HG03095 (cell line): ENCODE measurements at regions not wholly inside any gene's neighbourhood (a gene's known extent, or its start where the extent isn't known, plus 50 kb on each side); places are given as distances from the start of the nearest gene placed in this dataset.
"Not testable (repeated sequence)": the region's sequence is repeated elsewhere in the genome, so short reads cannot be mapped to it uniquely, and the experiment has no call there.

Experiments
- ATAC-seq: cut with Tn5 transposase; IDR thresholded peaks from one replicate; pipeline ENCODE4 v1.9.1; 2021; ENCODE audit warnings: moderate library complexity; ENCODE audit not compliant: unreplicated experiment

DNA sequence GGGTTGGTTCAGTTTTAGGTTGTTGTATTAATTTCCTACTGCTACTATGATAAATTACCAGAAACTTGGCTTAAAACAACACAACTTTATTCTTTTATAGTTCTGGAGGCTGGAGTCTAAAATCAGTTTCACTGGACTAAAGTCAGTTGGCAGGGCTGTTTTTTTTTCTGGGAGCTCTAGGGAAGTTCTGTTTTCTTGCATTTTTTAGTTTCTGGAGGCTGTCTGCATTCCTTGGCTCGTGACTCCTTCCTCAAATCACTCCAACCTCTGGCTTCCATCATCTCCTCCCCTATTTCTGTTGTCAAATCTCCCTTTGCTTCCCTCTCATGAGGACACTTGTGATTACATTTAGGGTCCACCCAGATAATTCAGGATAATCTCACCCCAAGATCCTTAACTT is 51.3 kb upstream of the SUB1 start:
- ATAC-seq: no peak

DNA sequence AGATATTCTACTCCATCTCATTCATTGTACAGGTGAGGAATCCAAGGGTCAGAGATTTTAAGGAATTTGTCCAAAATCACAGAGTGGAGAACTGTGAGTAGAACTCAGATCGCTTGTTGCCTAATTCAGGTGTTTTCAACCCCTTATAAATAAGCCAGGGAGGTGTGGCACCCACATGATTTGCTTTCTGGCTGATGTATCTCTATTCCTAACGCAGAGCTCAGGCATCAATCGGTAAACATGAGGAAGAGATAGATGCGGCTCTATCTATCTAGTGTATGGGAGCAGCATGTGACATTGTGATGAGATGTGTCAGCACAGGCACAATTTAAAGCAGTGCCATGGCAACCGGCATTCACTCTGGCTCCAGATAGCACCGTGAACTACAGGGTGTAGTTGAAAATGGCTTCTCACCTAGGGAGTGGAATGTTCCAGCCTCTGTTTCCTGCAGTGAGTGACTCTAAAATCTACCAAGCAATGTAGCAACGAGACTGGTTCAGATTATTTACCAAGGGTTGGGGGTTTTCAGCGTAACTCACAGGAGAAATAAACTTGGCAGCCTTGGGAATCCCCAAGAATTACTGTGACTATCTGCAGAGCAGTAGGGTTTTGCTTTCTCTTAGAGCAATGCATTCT is 53.4 kb upstream of the SUB1 start:
- ATAC-seq: peak; percentile 46

DNA sequence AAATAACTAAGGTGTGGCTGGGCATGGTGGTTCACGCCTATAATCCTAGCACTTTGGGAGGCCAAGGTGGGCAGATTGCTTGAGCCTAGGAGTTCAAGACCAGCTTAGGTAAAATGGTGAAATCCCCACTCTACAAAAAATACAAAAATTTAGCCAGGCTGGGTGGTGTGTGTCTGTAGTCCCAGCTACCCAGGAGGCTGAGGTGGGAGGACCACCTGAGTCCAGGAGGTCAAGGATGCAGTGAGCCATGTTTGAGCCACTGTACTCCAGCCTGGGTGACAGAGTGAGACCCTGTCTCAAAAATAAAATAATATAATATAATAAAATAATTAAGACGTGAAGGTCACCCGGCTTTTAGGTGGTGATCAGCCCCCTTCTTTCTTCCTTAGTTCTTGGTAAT is 58.0 kb upstream of the SUB1 start:
- not testable (repeated sequence) for ATAC-seq

GRCh38 chr5:32526810-32527209 is 58.5 kb upstream of the SUB1 start:
- no peak for ATAC-seq

- no peak for ATAC-seq
These were observed 61.7 kb upstream of the SUB1 start for GRCh38 chr5:32523625-32524024.

GRCh38 chr5:32522429-32523143 is 62.8 kb upstream of the SUB1 start:
- no peak for ATAC-seq

DNA sequence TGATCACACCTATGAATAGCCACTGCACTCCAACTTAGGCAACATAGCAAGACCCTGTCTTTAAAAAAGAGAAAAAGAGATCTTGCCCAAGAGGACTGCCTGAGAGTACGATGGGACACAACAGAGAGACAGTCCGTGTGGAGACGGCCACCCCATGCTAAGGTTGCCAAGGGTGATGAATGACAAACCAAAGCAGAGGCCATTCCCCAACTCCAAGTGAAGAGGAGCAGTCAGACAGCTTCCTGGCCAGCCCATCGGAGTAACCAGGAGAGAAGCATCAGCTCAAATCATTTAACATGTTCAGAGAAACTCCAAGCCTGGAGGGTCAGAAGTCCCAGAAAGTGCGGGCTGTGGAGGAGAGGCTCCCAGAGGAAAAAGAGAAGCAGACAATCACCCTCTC is 63.9 kb upstream of the SUB1 start:
- no peak for ATAC-seq

DNA sequence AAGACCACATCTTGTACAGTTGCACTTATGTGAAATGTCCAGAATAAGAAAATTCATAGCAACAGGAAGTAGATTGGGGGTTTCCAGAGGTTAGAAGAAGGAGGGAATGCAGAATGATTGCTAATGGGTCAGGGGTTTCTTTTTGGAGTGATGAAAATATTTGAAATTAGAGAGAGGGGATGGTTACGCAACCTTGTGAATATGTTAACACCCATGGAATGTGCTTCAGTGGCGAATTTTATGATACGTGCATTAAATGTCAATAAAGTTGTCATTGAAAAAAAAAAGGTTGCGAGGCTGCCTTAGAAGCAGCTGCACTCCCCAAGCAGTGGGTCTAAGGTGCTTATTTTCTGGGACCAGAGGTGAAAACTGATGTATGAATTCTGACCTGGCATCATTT is 64.4 kb upstream of the SUB1 start:
- no peak for ATAC-seq

- ATAC-seq: no peak
These were observed 65.0 kb upstream of the SUB1 start for GRCh38 chr5:32520356-32520755.

DNA sequence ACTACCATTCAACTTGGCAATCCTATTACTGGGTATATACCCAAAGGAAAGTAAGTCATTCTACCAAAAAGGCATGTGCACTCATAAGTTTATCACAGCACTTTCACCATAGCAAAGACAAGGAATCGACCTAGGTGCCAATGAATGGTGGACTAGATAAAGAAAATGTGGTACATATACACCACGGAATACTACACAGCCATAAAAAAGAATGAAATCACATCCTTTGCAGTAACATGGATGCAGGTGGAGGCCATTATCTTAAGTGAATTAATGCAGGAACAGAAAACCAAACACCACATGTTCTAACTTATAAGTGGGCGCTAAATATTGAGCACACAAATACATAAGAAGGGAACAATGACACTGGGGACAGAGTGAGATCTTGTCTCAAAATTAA is 65.8 kb upstream of the SUB1 start:
- ATAC-seq: no peak

DNA sequence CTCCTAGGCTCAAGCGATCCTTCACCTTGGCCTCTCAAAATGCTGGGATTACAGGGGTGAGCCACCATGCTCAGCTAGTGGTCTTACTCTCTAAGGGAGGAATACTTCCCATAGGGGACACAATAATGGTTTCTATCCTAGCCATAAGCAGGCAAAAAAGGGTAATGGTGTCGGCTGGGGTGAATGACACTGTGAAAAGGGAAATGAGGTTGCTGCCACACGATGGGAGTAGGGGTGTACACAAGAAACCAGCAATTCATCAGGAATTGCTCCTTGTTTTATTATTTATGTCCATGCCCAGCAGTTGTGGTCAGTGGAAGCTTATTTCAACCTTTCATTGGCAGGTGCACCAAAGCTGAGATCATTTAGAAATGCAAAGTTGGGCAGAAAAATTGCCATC is 70.3 kb upstream of the ZFR start:
- ATAC-seq: no peak

DNA sequence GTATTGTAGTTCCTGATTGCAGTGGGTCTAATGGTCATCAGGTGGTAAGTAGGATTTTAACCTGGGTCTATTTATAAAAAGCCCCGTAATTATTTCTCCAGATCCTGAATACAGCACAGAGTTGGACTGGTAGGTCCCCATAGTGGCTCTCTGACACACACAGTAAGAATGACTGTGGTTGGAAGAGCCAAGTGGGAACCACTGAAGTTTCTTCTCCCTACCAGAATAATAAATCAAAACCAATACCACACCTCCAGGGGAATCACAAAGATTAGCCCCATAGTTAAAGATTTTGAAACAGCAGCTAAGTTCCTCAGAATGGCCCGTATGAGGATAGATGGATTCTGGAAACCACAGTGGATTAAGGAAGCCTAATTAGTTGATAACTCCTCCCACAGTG is 68.4 kb upstream of the ZFR start:
- no peak for ATAC-seq

- ATAC-seq: no peak
These were observed 67.3 kb upstream of the ZFR start for GRCh38 chr5:32511776-32512374.

DNA sequence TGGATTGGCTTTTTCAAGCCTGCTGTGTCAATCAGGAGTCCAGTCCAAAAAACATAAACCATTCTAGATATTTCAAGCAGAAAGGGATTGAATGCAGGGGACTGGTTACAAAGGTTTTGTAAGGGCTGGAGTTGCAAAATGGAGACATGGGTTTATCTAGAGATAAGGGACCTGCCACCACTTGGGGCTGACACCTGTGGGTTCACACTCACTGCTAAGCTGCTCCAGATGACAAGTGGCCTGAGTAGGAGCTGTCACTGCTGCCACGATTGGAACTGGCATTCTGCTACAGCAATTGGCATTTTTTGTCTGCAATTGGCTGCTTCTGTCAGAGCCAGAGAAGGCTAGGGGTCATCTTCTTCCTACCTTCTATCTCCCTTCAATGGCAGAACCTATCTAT is 66.3 kb upstream of the ZFR start:
- ATAC-seq: no peak

GRCh38 chr5:32508806-32509805 is 64.6 kb upstream of the ZFR start:
- no peak for ATAC-seq

- ATAC-seq: no peak
These were observed 63.3 kb upstream of the ZFR start for GRCh38 chr5:32507738-32508434.

GRCh38 chr5:32506799-32507198 is 62.3 kb upstream of the ZFR start:
- no peak for ATAC-seq

- no peak for ATAC-seq
These were observed 61.7 kb upstream of the ZFR start for GRCh38 chr5:32506201-32506661.

DNA sequence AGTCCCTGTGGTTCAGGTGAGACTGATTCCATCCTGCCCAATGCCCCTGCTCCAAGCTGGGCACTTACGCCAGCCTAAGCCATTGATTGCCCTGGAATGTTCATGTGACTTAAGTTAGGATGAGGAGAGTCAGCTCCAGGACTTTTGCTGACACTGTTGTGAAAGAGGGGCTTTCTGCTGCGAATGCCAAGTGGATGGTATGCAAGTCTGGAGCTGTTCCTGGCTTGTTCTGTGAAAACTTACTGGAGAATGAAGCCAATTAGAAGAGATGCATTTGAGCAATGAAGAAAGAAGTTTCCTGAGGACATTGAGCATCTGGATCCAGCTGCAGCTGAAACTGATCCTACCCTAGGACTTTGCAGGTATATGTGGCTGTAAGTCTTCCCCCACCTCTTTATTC is 61.2 kb upstream of the ZFR start:
- ATAC-seq: no peak

- ATAC-seq: no peak
These were observed 60.6 kb upstream of the ZFR start for GRCh38 chr5:32504989-32505596.
